Activated naive CD4-positive, alpha-beta T cell treated with anti-CD3 and anti-CD28 coated beads for 36 hours (primary cell): ENCODE measurements at regions not wholly inside any gene's neighbourhood (a gene's known extent, or its start where the extent isn't known, plus 50 kb on each side); places are given as distances from the start of the nearest gene placed in this dataset.
"Not testable (repeated sequence)": the region's sequence is repeated elsewhere in the genome, so short reads cannot be mapped to it uniquely, and the experiment has no call there.

Experiments used
- CTCF ChIA-PET: fragments of 350-600 bp; sonication (Branson Sonifier 250); formaldehyde crosslinking; loops from one replicate; lab custom pipeline; 2021; ENCODE audit warnings: antibody characterized with exemption; lab: Charles Lee
- DNase-seq: peaks from one replicate; pipeline ENCODE4 v3.0.0-alpha.2; 2020
- H3K27ac Mint-ChIP-seq: one replicate; pipeline ENCODE4 v1.8.0; 2021; ENCODE audit warnings: mild to moderate bottlenecking, mixed read lengths
- H3K27me3 Mint-ChIP-seq: one replicate; pipeline ENCODE4 v1.8.0; 2021; ENCODE audit warnings: low read depth, mixed read lengths
- H3K36me3 Mint-ChIP-seq: one replicate; pipeline ENCODE4 v1.8.0; 2021; ENCODE audit warnings: low read depth, mixed read lengths
- H3K4me1 Mint-ChIP-seq: one replicate; pipeline ENCODE4 v1.8.0; 2021; ENCODE audit warnings: low read depth, mixed read lengths
- H3K4me3 Mint-ChIP-seq: one replicate; pipeline ENCODE4 v1.8.0; 2021; ENCODE audit warnings: mild to moderate bottlenecking, moderate library complexity, mixed read lengths
- H3K9me3 Mint-ChIP-seq: one replicate; pipeline ENCODE4 v1.8.0; 2021; ENCODE audit warnings: mixed read lengths
- intact Hi-C: fragments of 100-400 bp; cut with micrococcal nuclease; formaldehyde crosslinking; loops from one replicate; pipeline ENCODE4 v1.15.1; 2023

DNA sequence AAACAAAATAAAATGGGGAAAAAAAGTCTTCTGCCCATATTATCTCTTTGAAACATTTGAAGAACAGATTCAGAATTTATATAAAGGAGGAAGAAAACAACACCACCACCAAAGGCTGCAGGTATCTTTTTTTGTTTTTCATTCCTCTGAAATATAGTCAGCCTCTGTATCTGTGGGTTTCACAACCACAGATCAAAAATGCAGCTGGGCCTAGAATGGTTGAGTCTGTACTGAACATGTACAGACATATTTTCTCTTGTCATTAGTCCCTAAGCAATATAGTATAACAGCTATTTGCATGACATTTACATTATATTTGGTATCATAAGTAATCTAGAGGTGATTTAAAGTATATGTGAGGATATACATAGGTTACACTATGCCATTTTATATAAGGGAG, 559.7 kb upstream of the LRRN3 start:
- CTCF ChIA-PET, result no interaction called here
- Mint-ChIP-seq H3K4me1 (no peaks in the 10 kb centered on the region), H3K36me3 (no peaks in the 10 kb centered on the region), H3K9me3 (no peaks in the 10 kb centered on the region), H3K27me3 (no peaks in the 10 kb centered on the region), H3K4me3 (no peak overlapping the region), H3K27ac (no peak overlapping the region)
- intact Hi-C loops, result no loop called here
- no peak for DNase-seq

DNA sequence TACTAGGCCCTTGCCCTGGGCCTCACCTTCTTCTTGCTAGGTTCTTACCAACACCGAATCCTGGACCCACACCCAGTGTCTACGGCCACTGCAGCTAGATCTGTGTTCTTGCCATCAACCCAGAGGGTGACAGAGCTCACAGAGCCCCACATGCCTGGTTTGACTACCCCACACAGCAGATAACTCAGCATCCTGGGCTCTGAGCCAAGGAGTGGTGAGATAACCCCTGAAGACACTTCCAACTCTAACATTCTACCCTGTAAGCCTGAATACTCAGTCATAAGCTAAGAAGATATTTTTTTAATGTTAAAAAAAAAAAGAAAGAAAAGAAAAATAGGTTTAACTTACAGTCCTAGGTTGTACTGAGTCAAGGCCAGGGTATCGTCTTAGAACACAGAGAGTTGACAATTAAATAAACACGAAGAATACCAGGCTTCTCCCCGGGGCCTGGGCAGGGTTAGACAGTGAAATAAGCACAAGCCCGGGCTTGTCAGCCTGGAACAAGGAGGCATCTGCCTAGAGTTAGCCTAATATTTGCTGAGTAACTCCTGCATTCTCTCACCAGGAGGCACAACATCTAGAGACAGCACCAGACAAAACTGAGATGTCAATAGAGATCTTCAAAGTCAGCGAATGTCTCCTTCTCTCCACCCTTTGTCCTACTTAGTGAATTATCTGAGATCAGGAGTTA, 556.5 kb upstream of the LRRN3 start:
- H3K4me3 Mint-ChIP-seq, result no peak overlapping the region
- H3K27me3 Mint-ChIP-seq, result no peaks in the 10 kb centered on the region
- CTCF ChIA-PET, result no interaction called here
- no peaks in the 10 kb centered on the region for H3K36me3 Mint-ChIP-seq
- no peaks in the 10 kb centered on the region for H3K4me1 Mint-ChIP-seq
- no peaks in the 10 kb centered on the region for H3K9me3 Mint-ChIP-seq
- intact Hi-C loops, result no loop called here
- H3K27ac Mint-ChIP-seq, result no peak overlapping the region
- no peak for DNase-seq

DNA sequence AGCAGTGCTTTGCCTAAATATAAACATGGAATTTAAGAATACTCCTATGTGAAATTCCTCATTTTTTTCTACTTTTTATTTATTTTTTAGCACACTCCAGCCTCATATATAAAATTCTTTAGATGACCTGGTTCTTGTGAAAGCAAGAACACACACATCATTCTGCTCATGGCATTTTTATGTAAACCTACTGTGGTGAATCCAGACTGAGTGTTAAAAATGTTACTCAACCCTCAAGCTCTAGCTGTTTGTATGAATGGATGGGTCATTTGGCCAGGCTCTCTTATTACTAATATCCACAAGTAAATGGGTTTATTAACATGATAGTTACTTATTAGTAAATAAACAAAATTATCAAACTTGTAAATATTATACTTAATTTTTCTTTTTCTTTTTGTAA, 551.7 kb upstream of the LRRN3 start:
- no peaks in the 10 kb centered on the region for H3K27me3 Mint-ChIP-seq
- H3K4me3 Mint-ChIP-seq, result no peak overlapping the region
- no peaks in the 10 kb centered on the region for H3K4me1 Mint-ChIP-seq
- no peaks in the 10 kb centered on the region for H3K36me3 Mint-ChIP-seq
- intact Hi-C loops, result no loop called here
- DNase-seq, result no peak
- CTCF ChIA-PET, result no interaction called here
- no peak overlapping the region for H3K27ac Mint-ChIP-seq
- H3K9me3 Mint-ChIP-seq, result no peaks in the 10 kb centered on the region

DNA sequence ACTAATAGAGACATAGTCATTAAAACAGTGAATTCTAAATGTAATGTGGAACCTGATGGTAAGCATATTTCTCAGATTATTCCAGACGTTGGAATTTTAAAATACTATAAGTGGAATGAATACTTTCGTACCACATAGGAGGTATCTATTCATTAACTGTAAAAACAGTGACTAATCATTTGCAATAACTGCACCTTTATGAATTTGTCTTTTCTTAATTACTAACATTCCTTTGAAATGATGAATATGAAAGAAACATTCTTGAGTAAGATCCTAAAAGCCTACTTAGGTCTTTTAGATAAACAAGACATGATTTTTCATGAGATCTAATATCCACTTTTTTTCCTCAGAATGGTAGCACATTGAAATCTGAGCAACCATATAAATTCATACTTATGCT, 549.0 kb upstream of the LRRN3 start:
- CTCF ChIA-PET, result no interaction called here

DNA sequence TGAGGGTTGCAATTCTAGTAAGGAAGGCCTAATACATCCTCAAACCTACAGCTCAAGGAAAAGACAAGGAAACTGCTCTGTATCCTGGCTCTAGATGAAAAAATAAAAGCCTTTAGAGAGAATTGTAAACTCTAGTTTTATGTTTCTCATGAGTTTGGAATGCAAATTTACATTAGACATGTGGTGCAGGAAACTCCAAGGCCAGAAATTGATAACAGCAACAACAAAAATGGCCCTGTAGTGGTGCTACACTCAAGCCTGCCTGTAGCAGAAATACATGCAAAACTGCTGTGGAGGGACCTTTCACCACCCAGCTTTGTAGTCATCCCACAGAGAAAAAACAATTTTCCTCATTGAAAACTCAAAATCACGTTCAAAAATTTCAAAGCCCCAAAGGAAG, 546.7 kb upstream of the LRRN3 start:
- Mint-ChIP-seq H3K27ac (no peak overlapping the region), H3K4me1 (no peaks in the 10 kb centered on the region), H3K9me3 (no peaks in the 10 kb centered on the region), H3K36me3 (no peaks in the 10 kb centered on the region), H3K4me3 (no peak overlapping the region), H3K27me3 (no peaks in the 10 kb centered on the region)
- intact Hi-C loops, result no loop called here
- no peak for DNase-seq
- CTCF ChIA-PET, result no interaction called here

More for the DNA sequence above, 549.0 kb upstream of the LRRN3 start:
- H3K9me3 Mint-ChIP-seq, result no peaks in the 10 kb centered on the region
- intact Hi-C loops, result loop anchor here (1.0 kb wide), 1 partner anchor 7 kb away; no protein-coding TSS in a partner anchor
- no peak overlapping the region for H3K4me3 Mint-ChIP-seq
- no peak overlapping the region for H3K27ac Mint-ChIP-seq
- no peaks in the 10 kb centered on the region for H3K27me3 Mint-ChIP-seq
- H3K4me1 Mint-ChIP-seq, result no peaks in the 10 kb centered on the region
- no peak for DNase-seq
- no peaks in the 10 kb centered on the region for H3K36me3 Mint-ChIP-seq

DNA sequence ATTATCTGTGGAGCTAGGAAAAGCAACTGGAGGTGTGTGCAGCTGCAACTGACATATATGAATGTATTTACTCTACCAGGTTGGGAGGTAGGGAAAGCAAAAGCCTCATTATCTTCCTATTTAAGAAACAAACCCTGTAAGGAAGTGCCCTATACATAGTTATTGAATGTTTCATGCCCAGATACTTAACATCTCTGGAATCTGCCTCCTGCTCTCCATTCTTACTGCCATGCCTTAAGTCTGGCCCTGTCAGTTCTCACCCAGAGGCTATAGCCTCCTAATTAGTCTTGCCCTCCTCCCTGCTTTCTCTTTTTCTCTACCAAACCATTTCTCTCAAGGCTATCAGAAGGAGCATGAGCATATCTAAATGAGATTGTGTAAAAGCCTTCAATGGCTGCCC, 542.6 kb upstream of the LRRN3 start:
- CTCF ChIA-PET, result no interaction called here
- DNase-seq, result no peak
- H3K9me3 Mint-ChIP-seq, result peaks cover 15% of the 10 kb centered on the region
- H3K4me1 Mint-ChIP-seq, result no peaks in the 10 kb centered on the region
- no peak overlapping the region for H3K4me3 Mint-ChIP-seq
- no peak overlapping the region for H3K27ac Mint-ChIP-seq
- intact Hi-C loops, result no loop called here
- no peaks in the 10 kb centered on the region for H3K27me3 Mint-ChIP-seq
- H3K36me3 Mint-ChIP-seq, result peaks cover 1% of the 10 kb centered on the region

DNA sequence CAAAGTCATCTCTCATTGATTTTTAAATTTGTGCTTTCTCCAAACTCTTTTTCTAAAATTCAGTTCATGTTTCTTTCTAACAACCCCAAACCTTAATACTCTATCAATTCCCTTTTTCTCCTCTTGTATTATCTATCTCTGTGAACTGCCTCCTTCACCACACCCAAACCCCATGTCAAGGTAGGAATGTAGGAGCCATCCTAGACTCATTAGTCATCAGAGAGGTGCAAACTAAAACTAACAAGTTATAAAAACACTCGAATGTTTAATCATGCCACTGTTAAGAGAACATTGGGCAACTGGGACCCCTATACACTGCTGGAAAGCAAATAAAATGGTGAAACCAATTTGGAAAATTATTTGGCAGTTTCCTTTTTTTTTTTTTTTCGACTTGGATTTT, 533.8 kb upstream of the LRRN3 start:
- no peaks in the 10 kb centered on the region for H3K36me3 Mint-ChIP-seq
- no peaks in the 10 kb centered on the region for H3K4me1 Mint-ChIP-seq
- no peak overlapping the region for H3K27ac Mint-ChIP-seq
- H3K9me3 Mint-ChIP-seq, result peaks cover 9% of the 10 kb centered on the region
- CTCF ChIA-PET, result no interaction called here
- H3K4me3 Mint-ChIP-seq, result no peak overlapping the region
- DNase-seq, result no peak
- no peaks in the 10 kb centered on the region for H3K27me3 Mint-ChIP-seq
- intact Hi-C loops, result no loop called here

DNA sequence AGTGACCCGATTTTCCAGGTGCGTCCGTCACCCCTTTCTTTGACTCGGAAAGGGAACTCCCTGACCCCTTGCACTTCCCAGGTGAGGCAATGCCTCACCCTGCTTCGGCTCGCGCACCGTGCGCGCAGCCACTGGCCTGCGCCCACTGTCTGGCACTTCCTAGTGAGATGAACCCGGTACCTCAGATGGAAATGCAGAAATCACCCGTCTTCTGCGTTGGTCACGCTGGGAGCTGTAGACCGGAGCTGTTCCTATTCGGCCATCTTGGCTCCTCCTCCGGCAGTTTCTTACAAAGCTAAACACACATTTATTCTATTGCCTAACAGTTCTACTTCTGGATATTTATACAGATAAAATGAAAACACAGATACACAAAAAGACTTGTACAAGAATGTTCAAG, 527.6 kb upstream of the LRRN3 start:
- not testable (repeated sequence) for H3K36me3 Mint-ChIP-seq

DNA sequence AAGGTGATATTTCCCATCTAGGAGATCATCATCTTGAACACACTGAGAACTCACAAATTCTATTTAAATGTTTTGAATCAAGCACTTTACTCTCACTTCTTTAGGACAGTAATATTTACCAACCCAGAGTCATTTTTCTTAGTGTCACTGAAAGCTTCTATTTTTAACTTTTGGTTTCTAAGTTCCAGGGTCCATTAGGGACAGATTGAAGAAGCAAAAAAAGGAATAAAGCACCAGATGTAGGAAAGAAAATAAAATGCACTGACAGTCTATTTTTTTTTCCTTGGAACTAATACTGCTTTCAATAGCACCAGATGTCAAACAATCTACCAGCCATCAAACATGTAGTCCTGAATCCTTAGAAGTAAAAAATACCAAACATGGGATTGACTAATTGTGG, 526.7 kb upstream of the LRRN3 start:
- Mint-ChIP-seq H3K9me3 (peaks cover 3% of the 10 kb centered on the region), H3K36me3 (no peaks in the 10 kb centered on the region), H3K4me1 (no peaks in the 10 kb centered on the region), H3K27ac (no peak overlapping the region), H3K4me3 (no peak overlapping the region), H3K27me3 (no peaks in the 10 kb centered on the region)
- no peak for DNase-seq
- CTCF ChIA-PET, result no interaction called here
- intact Hi-C loops, result no loop called here

More for the DNA sequence above, 527.6 kb upstream of the LRRN3 start:
- H3K4me1 Mint-ChIP-seq, H3K4me3 Mint-ChIP-seq, H3K27ac Mint-ChIP-seq, H3K9me3 Mint-ChIP-seq, DNase-seq, H3K27me3 Mint-ChIP-seq, CTCF ChIA-PET, intact Hi-C loops: not testable (repeated sequence)

DNA sequence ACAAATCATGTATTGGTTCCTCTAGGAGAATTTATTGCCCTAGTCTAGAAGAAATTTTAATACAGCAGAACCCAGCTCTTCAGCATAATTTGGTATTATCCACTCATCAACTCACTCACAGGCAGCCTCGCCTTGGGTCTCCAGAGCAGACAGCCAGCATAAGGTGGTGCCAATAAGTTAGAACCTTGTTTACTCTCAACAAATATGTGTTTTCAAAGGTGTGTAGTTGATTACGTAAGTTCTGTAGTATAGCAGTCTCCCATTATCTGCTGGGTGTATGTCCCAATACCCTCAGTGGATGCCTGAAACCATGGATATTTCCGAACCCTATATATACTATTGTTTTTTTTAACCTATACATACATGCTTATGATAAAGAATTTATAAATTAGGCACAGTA, 522.5 kb upstream of the LRRN3 start:
- CTCF ChIA-PET, result no interaction called here
- no peaks in the 10 kb centered on the region for H3K36me3 Mint-ChIP-seq
- no peaks in the 10 kb centered on the region for H3K27me3 Mint-ChIP-seq
- no peak overlapping the region for H3K27ac Mint-ChIP-seq
- intact Hi-C loops, result no loop called here
- no peak for DNase-seq
- peaks cover under 1% of the 10 kb centered on the region for H3K9me3 Mint-ChIP-seq
- no peak overlapping the region for H3K4me3 Mint-ChIP-seq
- no peaks in the 10 kb centered on the region for H3K4me1 Mint-ChIP-seq

DNA sequence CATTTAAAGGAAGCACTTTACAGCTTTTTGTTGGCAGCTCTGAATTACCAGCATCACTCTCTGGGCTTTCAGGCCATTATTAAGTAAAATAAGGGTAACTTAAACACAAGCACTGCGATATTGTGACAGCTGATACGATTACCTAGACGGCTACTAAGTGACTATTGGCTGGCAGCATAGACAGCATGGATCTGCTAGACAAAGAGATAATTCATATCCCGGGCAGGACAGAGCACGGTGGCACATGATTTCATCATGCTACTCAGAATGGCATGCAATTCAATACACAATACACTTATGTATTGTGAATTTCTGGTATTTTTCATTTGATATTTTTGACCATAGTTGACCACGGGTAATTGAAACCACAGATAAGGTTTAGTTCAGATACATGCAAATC, 522.0 kb upstream of the LRRN3 start:
- H3K27ac Mint-ChIP-seq, result no peak overlapping the region
- no peaks in the 10 kb centered on the region for H3K4me1 Mint-ChIP-seq
- intact Hi-C loops, result no loop called here
- CTCF ChIA-PET, result no interaction called here
- H3K27me3 Mint-ChIP-seq, result no peaks in the 10 kb centered on the region
- H3K4me3 Mint-ChIP-seq, result no peak overlapping the region
- no peaks in the 10 kb centered on the region for H3K9me3 Mint-ChIP-seq
- H3K36me3 Mint-ChIP-seq, result no peaks in the 10 kb centered on the region
- no peak for DNase-seq

DNA sequence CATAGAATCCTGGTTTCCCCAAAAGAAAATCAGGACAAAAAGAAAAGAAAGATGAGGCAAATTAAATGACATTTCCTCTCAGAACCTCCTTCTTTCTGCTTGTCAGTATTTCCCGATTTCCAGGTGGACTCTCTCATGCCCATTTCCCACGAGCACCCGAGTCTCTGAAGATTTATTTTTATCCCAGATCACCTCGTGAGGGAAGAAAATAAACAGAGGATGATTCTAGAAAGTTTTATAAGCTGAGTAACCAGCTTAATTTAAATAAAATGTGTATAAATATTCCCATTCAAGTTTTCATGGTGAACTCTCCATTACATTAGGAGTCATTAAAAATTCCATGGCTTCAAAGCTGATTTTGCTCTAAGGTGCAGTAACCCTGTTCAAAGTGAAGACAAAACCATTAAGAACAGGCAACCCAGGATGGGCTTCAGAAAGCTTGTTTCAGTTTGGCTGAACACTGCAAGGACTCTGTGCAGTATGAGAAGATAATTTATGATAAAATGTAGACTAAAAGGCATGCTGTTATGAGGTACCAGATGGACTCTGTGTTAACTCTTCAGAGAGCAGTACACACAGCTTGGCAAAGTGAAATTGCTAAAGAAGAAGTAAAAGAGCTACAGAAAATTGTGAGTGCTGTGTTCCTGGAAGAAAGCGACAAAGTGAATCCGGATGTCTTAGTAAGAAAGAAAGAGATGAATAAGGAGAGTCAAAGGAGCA, 521.3 kb upstream of the LRRN3 start:
- intact Hi-C loops, result no loop called here
- no peaks in the 10 kb centered on the region for H3K36me3 Mint-ChIP-seq
- H3K4me3 Mint-ChIP-seq, result no peak overlapping the region
- no peak for DNase-seq
- H3K9me3 Mint-ChIP-seq, result no peaks in the 10 kb centered on the region
- no peaks in the 10 kb centered on the region for H3K27me3 Mint-ChIP-seq
- H3K4me1 Mint-ChIP-seq, result no peaks in the 10 kb centered on the region
- H3K27ac Mint-ChIP-seq, result no peak overlapping the region
- CTCF ChIA-PET, result no interaction called here

DNA sequence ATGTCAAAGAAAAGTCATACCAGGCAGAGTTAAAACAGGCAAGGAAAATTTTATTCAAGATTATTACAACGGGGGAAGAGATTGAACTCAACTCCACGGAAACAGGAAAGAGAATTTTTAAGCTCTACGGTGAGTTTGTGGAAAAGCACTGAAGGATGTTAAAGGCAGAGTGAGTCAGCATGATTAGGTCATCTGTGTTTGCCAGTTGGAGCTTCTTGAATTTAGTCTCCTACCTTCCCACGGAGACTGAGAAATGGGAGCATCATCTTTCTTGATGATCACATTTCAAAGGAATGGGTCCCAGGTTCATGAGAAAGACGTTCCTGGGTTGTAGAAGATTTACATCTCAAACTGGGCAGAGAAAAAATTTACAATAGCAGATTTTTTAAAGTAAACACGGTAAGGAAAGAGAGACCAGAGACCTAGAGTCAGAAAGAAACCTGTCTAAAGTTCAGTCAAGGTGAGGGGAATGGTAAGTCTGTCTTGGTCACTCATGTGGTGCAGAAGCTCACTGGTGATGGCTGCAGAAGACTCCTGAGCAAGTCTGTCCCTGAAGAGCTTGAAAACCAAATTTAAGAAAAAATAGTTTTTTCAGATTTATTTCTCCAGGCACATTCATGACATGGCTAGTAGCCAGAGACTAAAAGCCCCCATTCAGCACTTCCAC, 516.9 kb upstream of the LRRN3 start:
- DNase-seq, result no peak
- no peaks in the 10 kb centered on the region for H3K4me1 Mint-ChIP-seq
- CTCF ChIA-PET, result no interaction called here
- H3K4me3 Mint-ChIP-seq, result no peak overlapping the region
- H3K36me3 Mint-ChIP-seq, result no peaks in the 10 kb centered on the region
- no peak overlapping the region for H3K27ac Mint-ChIP-seq
- intact Hi-C loops, result no loop called here
- no peaks in the 10 kb centered on the region for H3K9me3 Mint-ChIP-seq
- H3K27me3 Mint-ChIP-seq, result no peaks in the 10 kb centered on the region
